ENCODE measurements at regions not wholly inside any gene's neighbourhood (a gene's known extent, or its start where the extent isn't known, plus 50 kb on each side); places are given as distances from the start of the nearest gene placed in this dataset.

GRCh38 chr19:28486473-28486872, 726.5 kb downstream of the UQCRFS1 start:
- no peak for DNase-seq (ENCODE audit: extremely low read depth, low read depth)
- TF ChIP-seq, protein P1, sequence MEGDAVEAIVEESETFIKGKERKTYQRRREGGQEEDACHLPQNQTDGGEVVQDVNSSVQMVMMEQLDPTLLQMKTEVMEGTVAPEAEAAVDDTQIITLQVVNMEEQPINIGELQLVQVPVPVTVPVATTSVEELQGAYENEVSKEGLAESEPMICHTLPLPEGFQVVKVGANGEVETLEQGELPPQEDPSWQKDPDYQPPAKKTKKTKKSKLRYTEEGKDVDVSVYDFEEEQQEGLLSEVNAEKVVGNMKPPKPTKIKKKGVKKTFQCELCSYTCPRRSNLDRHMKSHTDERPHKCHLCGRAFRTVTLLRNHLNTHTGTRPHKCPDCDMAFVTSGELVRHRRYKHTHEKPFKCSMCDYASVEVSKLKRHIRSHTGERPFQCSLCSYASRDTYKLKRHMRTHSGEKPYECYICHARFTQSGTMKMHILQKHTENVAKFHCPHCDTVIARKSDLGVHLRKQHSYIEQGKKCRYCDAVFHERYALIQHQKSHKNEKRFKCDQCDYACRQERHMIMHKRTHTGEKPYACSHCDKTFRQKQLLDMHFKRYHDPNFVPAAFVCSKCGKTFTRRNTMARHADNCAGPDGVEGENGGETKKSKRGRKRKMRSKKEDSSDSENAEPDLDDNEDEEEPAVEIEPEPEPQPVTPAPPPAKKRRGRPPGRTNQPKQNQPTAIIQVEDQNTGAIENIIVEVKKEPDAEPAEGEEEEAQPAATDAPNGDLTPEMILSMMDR (IDR thresholded peaks at IDR 0.05; ENCODE audit: low read depth, low read length), result no peak

DNA sequence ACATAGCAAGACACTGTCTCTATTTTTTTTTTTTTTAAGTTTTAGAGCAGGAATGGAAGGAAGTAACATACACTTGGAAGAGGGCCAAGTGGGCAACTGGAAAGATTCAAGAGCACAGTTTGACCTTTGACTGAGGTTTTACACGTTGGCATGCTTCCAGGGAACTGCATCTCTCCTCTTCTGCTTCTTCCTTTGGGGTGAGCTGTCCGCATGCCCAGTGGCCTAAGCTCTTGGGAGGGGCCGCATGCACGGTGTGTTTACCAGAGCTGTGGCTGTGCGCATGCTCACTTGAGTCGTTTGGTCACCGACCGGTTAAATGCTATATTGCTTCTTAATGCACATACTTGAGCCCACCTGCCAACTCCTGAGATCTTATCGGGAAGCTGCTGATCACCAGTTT, 727.7 kb downstream of the UQCRFS1 start:
- TF ChIP-seq, protein P1 (IDR thresholded peaks at IDR 0.05; ENCODE audit: low read depth, low read length), result no peak
- no peak for DNase-seq (ENCODE audit: extremely low read depth, low read depth)

DNA sequence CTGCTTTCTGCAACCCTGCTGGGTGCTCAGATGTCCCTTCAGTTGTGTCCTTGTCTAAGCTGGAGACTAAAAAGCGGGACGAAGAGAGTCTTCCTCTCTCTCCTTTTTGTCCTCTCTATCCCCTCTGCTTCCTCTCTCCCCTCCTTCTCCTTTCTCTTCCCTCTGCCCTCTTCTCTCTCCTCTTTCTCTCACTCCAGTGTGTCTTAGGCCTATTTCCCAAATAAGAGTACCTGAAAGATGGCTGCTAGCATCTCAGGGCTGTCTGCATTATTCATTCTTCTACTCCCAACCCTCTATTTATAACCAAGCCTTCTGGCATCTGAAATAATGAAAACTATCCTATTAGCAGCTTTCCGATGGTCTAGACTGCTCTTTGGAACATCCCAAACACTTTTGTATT, 729.8 kb downstream of the UQCRFS1 start:
- DNase-seq (ENCODE audit: extremely low read depth, low read depth), result no peak
- TF ChIP-seq, protein P1 (IDR thresholded peaks at IDR 0.05; ENCODE audit: low read depth, low read length), result no peak

- DNase-seq (ENCODE audit: extremely low read depth, low read depth), result no peak
- TF ChIP-seq, protein P1 (IDR thresholded peaks at IDR 0.05; ENCODE audit: low read depth, low read length), result no peak
Measured at GRCh38 chr19:28482221-28482620, 730.7 kb downstream of the UQCRFS1 start.

DNA sequence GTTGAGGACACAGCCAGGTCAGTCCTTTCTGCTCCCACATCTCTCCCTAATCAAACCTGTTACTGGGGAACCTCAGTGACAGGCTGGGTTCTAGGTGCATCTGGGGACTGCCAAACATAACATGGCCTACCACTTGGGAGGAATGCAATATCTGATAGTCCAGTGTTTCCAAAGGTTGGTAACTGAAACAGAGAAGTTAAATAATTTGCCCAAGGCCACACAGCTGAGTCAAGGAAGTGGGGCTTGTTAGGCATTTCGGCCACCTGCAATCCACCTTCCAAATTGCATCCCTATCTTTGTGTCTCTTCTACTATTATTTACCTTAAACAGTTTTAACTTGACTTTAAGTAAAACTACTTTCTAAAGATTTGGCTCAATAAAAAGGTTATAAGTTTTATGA, 731.3 kb downstream of the UQCRFS1 start:
- DNase-seq (ENCODE audit: extremely low read depth, low read depth), result no peak

DNA sequence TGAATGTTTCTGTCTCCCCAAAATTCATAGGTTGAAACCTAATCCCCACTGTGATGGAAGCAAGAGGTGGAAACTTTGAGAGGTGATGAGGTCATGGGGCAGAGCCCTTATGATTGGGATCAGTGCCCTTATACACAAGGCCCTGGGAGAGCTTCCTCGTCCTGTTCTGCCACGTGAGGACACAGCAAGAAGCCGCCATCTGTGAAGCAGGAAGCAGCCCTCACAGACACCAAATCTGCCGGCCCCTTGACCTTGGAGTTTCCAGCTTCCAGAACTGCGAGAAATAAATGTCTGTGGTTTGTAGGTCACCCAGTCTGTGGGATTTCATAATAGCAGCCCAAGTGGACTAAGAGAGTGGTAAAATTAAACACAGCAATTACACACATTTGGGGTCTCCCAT, 737.4 kb downstream of the UQCRFS1 start:
- TF ChIP-seq, protein P1 (IDR thresholded peaks at IDR 0.05; ENCODE audit: low read depth, low read length), result no peak
- DNase-seq (ENCODE audit: extremely low read depth, low read depth), result no peak

More for the DNA sequence above, 731.3 kb downstream of the UQCRFS1 start:
- TF ChIP-seq, protein P1 (IDR thresholded peaks at IDR 0.05; ENCODE audit: low read depth, low read length), result no peak

DNA sequence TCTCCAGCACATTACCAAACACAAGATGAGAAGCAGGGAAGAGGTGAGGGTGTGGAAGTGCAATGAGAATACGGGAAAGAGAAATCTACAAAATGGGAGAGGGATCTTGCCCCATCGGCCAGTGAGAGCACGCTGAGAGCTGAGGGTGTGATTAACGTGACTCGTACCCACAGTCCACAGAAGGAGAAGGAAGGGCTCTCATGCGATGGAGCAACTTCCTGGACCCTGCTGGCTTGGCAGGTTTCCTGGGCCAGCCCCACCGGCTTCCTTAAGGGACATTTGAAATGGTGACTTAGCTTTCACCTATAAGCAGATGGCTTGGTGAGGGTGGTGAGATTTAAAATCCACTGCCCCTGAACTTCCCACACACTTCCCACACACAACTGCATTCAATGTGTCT, 740.1 kb downstream of the UQCRFS1 start:
- TF ChIP-seq, protein P1 (IDR thresholded peaks at IDR 0.05; ENCODE audit: low read depth, low read length), result no peak
- DNase-seq (ENCODE audit: extremely low read depth, low read depth), result no peak

All from AG09319 (cell line).